RWPE1 (cell line): ENCODE measurements at regions not wholly inside any gene's neighbourhood (a gene's known extent, or its start where the extent isn't known, plus 50 kb on each side); places are given as distances from the start of the nearest gene placed in this dataset.

Experiments used
- CTCF ChIA-PET: fragments of 350-600 bp; sonication (Branson Sonifier 250); formaldehyde crosslinking; extraction: SDS; loops from one replicate; lab custom pipeline; 2021; lab: Yijun Ruan, JAX
- POLR2A ChIA-PET: fragments of 400-600 bp; formaldehyde crosslinking; extraction: SDS; loops from one replicate; lab custom pipeline; 2020; ENCODE audit warnings: antibody characterized with exemption; ENCODE audit not compliant: low non-redundant PET; lab: Yijun Ruan, JAX
- DNase-seq: peaks from one replicate; pipeline ENCODE4 v3.0.0; 2012; ENCODE audit warnings: low spot score
- H3K27ac ChIP-seq: fragments of 450-650 bp; 2 replicates; pipeline ENCODE4 v1.5.1; 2017
- TF ChIP-seq, protein P1 (sequence below): fragments of 450-650 bp; conservative IDR thresholded peaks from 2 replicates; pipeline ENCODE4 v1.5.1; 2017; ENCODE audit warnings: low read depth, mild to moderate bottlenecking

DNA sequence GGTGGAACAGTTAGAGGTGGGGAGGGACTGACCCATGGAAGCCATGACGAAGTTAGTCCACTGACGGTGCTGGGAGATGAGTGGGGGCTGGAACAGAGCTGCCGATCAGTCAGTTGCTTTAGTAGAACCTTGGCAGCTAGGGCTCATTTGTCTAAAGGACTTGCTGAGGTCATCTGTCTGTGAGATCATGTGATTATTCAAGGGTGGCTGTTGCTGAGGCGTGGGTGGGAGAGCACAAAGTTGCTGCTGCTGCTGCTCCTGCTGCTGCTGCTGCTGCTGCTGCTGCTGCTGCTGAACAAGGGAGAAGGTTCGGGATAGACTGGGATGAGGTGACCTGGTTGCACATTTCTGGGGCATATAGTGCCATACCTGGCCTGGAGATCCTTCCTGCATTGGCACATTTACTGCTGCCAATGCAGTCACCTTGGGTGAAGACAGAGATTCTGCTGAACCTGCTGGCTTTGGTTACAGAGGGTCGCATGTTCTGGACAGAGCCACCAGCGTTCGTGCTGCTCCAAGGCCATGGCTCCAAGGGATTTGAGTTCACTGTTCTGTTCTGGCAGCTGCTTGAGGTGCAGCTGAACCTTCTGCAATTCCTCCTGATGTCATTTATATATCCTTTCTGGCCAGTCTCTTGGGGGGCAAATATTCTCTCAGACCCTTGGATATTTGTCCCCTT, 840.5 kb downstream of the HACE1 start:
- no peak overlapping the region for H3K27ac ChIP-seq
- POLR2A ChIA-PET = no interaction called here
- DNase-seq = no peak
- TF ChIP-seq, protein P1, sequence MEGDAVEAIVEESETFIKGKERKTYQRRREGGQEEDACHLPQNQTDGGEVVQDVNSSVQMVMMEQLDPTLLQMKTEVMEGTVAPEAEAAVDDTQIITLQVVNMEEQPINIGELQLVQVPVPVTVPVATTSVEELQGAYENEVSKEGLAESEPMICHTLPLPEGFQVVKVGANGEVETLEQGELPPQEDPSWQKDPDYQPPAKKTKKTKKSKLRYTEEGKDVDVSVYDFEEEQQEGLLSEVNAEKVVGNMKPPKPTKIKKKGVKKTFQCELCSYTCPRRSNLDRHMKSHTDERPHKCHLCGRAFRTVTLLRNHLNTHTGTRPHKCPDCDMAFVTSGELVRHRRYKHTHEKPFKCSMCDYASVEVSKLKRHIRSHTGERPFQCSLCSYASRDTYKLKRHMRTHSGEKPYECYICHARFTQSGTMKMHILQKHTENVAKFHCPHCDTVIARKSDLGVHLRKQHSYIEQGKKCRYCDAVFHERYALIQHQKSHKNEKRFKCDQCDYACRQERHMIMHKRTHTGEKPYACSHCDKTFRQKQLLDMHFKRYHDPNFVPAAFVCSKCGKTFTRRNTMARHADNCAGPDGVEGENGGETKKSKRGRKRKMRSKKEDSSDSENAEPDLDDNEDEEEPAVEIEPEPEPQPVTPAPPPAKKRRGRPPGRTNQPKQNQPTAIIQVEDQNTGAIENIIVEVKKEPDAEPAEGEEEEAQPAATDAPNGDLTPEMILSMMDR = no peak
- CTCF ChIA-PET = no interaction called here

DNA sequence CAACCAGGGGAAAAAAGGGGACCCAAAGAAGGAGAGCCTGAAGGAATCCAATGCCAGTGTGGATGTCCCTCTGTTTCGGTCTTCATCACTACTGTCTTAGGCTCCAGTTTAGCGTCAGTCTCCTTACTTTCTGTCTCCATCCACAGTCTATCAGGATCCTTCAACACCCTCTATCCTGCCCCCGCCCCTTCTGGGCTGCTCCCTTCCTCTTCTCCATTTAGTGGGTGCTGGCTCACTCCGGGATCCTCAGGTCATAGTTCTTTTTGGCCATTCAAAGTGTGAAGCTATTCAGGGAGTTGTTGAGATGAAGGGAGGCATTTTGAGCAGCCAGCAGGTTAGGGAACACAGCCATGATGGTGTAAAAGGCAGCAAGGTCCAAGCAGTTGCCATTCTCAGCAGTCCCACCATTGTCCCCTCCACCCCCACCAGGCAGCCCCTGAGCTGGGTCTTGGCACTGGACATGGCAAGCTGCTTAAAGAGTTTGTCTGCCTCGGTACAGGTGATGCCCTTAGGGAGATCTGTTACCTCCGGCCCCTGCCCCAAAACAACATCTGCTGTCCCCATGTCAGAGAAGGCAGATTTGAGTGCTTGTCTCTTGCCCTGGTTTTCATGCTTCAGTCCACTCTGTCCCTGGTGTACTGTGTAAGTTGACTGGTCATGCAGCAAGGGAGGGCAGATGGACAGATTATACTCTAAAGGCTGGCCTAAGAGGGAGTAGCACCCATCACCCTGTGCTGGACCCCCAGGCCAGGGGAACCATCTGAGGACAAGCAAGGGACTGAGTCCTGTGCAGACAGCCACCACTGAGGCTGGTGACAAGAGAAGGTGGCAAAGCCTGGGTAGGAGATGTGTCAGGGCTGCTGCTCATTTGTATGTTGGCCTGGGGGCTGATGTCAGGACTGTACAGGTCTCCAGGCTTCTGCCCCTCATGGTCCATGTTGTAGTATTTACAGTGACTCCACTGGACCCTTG, 842.0 kb downstream of the HACE1 start:
- no peak for DNase-seq
- H3K27ac ChIP-seq = no peak overlapping the region
- TF ChIP-seq, protein P1 = no peak
- ChIA-PET CTCF (no interaction called here), POLR2A (no interaction called here)

DNA sequence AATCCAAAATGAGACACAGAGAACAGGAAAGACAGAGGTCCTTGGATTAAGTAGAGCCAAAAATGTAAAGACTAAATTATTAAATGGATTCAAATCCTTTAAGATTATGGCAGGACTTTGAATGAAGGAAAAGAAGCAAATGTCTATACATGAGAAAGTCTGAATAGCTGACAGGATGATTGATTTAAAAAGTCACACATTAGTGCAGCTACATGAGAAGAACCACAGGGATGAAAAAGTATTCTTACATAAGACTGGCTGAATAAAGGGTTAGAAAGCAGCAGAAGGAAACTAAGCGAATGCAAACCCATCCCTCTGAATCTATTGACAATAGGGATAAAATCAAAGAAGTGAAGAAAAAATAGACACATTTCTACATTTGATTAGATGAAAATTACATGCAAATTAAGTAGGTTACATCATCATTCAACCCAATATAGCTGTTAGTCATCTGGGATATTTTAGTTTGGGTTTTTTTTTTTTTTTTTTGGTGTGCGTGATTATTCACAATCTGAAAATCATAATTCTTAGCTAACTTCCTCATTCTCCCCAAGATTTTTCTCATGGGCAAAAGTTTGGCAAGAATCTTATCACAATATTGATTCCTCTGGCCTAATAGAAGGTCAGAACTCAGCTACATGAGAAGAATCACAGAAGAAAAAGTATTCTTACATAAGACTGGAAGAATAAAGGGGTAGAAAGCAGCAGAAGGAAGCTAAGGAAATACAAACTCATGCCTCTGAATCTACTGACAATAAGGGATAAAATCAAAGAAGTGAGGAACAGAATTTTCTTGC, 845.4 kb downstream of the HACE1 start:
- DNase-seq = no peak
- POLR2A ChIA-PET = no interaction called here
- CTCF ChIA-PET = no interaction called here
- TF ChIP-seq, protein P1 = no peak
- H3K27ac ChIP-seq = no peak overlapping the region

DNA sequence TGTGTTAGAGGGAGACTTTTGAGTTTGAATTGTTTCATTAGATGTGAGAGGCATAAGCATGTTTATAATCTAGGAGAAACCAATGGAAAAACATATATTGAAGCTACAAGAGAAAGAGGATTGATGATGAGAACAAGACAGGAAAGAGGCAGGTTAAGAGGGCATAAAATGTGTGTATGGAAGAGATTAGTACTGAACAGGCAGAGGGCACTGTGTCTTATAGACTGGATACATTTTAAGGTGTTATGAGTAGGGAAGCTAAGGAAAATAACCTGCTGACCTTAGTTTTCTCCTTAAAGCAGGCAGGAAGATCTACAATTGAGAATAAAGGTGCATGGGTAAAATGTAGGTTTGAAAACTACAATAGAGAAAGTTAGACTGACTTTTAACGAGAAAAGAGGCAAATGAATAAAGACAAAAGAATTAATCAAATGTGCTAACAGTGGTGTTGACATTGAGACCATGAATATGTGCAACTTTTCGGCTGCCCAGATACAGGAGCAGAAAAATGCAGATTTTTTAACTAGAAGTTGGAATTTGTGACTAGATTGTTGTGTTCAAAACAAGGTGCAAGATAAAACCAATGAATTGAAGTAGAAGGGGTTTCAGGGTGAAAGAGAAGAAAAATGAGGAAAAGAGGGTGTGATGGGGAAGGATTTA, 846.3 kb downstream of the HACE1 start:
- CTCF ChIA-PET = no interaction called here
- POLR2A ChIA-PET = no interaction called here
- DNase-seq = no peak
- H3K27ac ChIP-seq = no peak overlapping the region
- TF ChIP-seq, protein P1 = no peak

DNA sequence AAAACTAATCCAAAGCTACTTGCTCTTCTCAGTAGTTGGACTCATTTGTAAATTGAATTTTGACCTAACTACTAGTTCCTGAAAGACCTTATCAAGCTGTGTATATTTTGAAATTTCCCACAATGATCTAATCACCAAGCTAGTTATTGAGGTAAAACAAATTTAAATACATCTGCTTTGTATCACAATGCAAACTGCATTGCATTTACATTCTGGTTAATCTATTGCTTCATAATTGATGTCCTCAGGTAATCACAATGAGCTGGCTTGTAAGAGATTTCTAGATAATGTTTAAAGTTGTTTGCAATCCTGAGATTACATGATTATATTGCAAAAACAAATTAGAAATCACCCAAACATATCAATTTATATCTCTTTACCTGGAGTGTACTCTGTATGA, 848.8 kb downstream of the HACE1 start:
- POLR2A ChIA-PET = no interaction called here
- CTCF ChIA-PET = no interaction called here
- DNase-seq = no peak
- TF ChIP-seq, protein P1 = no peak
- H3K27ac ChIP-seq = no peak overlapping the region
